ENCODE measurements at regions not wholly inside any gene's neighbourhood (a gene's known extent, or its start where the extent isn't known, plus 50 kb on each side); places are given as distances from the start of the nearest gene placed in this dataset.

DNA sequence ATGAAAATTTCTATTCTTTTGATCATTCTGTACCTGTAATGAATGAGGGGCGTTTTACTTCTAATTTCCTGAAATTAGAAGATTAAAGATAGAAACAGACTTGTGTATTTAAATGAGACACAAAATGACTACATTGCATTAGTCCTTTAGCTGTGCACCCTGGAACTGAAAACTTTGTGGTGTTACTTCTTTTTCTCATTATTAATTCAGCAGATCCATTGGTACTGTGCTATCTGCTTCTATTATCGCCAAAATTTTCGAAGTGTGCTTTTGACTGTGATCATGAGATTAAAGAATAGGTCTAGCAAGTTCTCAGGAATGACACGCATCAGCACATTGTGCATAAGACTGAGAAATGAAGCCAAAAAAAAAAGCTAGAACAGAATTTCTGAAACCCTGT lies 1938.9 kb upstream of the TENM3 start:
- Histone ChIP-seq H3K9ac (ENCODE audit: low read depth, low read length, poor library complexity) (no peak overlapping the region), H2BK5ac (ENCODE audit: low read length) (no peak overlapping the region)

DNA sequence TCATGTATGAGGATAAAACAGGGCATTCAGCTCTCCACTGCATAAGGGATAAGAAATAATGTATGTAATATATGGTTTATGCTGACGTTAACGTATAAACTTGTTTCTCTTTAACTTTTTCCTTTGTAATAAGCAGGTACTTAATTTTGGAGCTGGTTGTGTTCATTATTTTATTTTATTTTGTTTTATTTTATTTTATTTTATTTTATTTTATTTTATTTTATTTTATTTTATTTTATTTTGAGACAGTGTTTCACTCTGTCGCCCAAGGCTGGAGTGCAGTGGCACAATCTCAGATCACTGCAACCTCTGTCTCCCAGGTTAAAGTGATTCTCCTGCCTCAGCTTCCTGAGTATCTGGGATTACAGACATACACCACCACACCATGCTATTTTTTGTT lies 1932.6 kb upstream of the TENM3 start:
- H3K79me1 ChIP-seq (ENCODE audit: low read depth, low read length) = no peaks in the 10 kb centered on the region
- no peak overlapping the region for H3K4ac ChIP-seq (ENCODE audit: low read length)
- no peak for DNase-seq (ENCODE audit: low spot score)
- H3K9me3 ChIP-seq (replicated peaks in 1 of 2; ENCODE audit: control insufficient read depth in 2 of 2, insufficient read depth in 1 of 2, low read depth in 1 of 2, low read length in 2 of 2) = no peaks in the 10 kb centered on the region
- no peak overlapping the region for H3K27ac ChIP-seq (replicated peaks; ENCODE audit: low read length)
- H3K23ac ChIP-seq (ENCODE audit: low read depth, low read length, poor library complexity) = no peak overlapping the region
- no peak overlapping the region for H3K4me2 ChIP-seq (ENCODE audit: insufficient read depth, low read length, poor library complexity, severe bottlenecking)
- no peak overlapping the region for H3K14ac ChIP-seq (ENCODE audit: low read length)
- no CpG with 5 or more reads among the region's 3 CpGs for WGBS, 2 donors (ENCODE audit: extremely low coverage in 2 of 2, insufficient read length in 2 of 2, insufficient replicate concordance in 1 of 2)
- no peak overlapping the region for H2BK120ac ChIP-seq (ENCODE audit: low read depth, low read length)
- H3K4me1 ChIP-seq (ENCODE audit: control insufficient read depth in 2 of 2, insufficient read depth in 1 of 2, low read depth in 1 of 2, low read length in 2 of 2) = no peaks in the 10 kb centered on the region
- H3K27me3 ChIP-seq (ENCODE audit: control insufficient read depth in 3 of 3, insufficient read depth in 3 of 3, low read depth in 1 of 3, low read length in 3 of 3) = no peaks in the 10 kb centered on the region
- no peak overlapping the region for H3K9ac ChIP-seq (ENCODE audit: low read depth, low read length, poor library complexity)
- no peak overlapping the region for H4K8ac ChIP-seq (ENCODE audit: low read depth, low read length)
- no peak overlapping the region for H3K4me3 ChIP-seq (ENCODE audit: low read length in 2 of 2)
- H3K18ac ChIP-seq (ENCODE audit: low read length) = no peak overlapping the region
- no peaks in the 10 kb centered on the region for H3K36me3 ChIP-seq (replicated peaks in 1 of 2; ENCODE audit: control insufficient read depth in 2 of 2, insufficient read depth in 2 of 2, low read length in 2 of 2)
- no peak overlapping the region for H2BK15ac ChIP-seq (ENCODE audit: low read length)
- no peak overlapping the region for H2BK5ac ChIP-seq (ENCODE audit: low read length)
- H2BK12ac ChIP-seq (ENCODE audit: low read length) = no peak overlapping the region
- no peak overlapping the region for H4K91ac ChIP-seq (ENCODE audit: low read depth, low read length, poor library complexity)
- H2AFZ ChIP-seq (ENCODE audit: low read length) = no peak overlapping the region
- H2AK5ac ChIP-seq (ENCODE audit: low read depth, low read length) = no peak overlapping the region

More for the DNA sequence above, 1938.9 kb upstream of the TENM3 start:
- no peak overlapping the region for H4K91ac ChIP-seq (ENCODE audit: low read depth, low read length, poor library complexity)
- no peaks in the 10 kb centered on the region for H3K79me1 ChIP-seq (ENCODE audit: low read depth, low read length)
- H3K4me3 ChIP-seq (ENCODE audit: low read length in 2 of 2) = no peak overlapping the region
- no peak overlapping the region for H3K14ac ChIP-seq (ENCODE audit: low read length)
- no peak overlapping the region for H3K18ac ChIP-seq (ENCODE audit: low read length)
- H2BK15ac ChIP-seq (ENCODE audit: low read length) = no peak overlapping the region
- H3K9me3 ChIP-seq (replicated peaks in 1 of 2; ENCODE audit: control insufficient read depth in 2 of 2, insufficient read depth in 1 of 2, low read depth in 1 of 2, low read length in 2 of 2) = no peaks in the 10 kb centered on the region
- H2AFZ ChIP-seq (ENCODE audit: low read length) = no peak overlapping the region
- no peak overlapping the region for H2BK120ac ChIP-seq (ENCODE audit: low read depth, low read length)
- H2AK5ac ChIP-seq (ENCODE audit: low read depth, low read length) = no peak overlapping the region
- no peaks in the 10 kb centered on the region for H3K4me1 ChIP-seq (ENCODE audit: control insufficient read depth in 2 of 2, insufficient read depth in 1 of 2, low read depth in 1 of 2, low read length in 2 of 2)
- no peak for DNase-seq (ENCODE audit: low spot score)
- no peak overlapping the region for H4K8ac ChIP-seq (ENCODE audit: low read depth, low read length)
- no peak overlapping the region for H3K27ac ChIP-seq (replicated peaks; ENCODE audit: low read length)
- no peak overlapping the region for H3K23ac ChIP-seq (ENCODE audit: low read depth, low read length, poor library complexity)
- H3K27me3 ChIP-seq (ENCODE audit: control insufficient read depth in 3 of 3, insufficient read depth in 3 of 3, low read depth in 1 of 3, low read length in 3 of 3) = no peaks in the 10 kb centered on the region
- H3K4me2 ChIP-seq (ENCODE audit: insufficient read depth, low read length, poor library complexity, severe bottlenecking) = no peak overlapping the region
- no peak overlapping the region for H3K4ac ChIP-seq (ENCODE audit: low read length)
- no peaks in the 10 kb centered on the region for H3K36me3 ChIP-seq (replicated peaks in 1 of 2; ENCODE audit: control insufficient read depth in 2 of 2, insufficient read depth in 2 of 2, low read length in 2 of 2)
- H2BK12ac ChIP-seq (ENCODE audit: low read length) = no peak overlapping the region
- WGBS, 2 donors (ENCODE audit: extremely low coverage in 2 of 2, insufficient read length in 2 of 2, insufficient replicate concordance in 1 of 2) = no CpG with 5 or more reads among the region's 4 CpGs

DNA sequence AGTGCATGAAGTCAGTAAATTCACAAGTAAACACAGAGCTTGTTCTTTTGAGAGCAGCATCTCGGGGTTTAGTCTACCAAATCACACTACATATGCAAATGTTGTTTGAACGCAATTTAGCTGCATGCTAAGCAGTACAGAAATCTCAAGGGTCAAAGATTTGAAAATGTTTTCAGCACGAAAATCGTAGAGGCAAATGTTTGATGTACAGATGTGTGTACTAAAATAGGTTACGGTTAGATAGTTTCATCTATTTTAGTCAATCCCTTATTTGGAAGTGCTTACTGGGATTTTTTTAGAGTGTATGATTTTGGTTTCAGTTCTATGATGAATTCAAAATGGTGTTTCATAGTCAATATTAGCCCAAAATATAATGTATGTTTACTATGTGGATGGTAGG lies 1928.2 kb upstream of the TENM3 start:
- no peak overlapping the region for H4K91ac ChIP-seq (ENCODE audit: low read depth, low read length, poor library complexity)
- no peak overlapping the region for H3K4me3 ChIP-seq (ENCODE audit: low read length in 2 of 2)
- H3K27me3 ChIP-seq (ENCODE audit: control insufficient read depth in 3 of 3, insufficient read depth in 3 of 3, low read depth in 1 of 3, low read length in 3 of 3) = no peaks in the 10 kb centered on the region
- no peaks in the 10 kb centered on the region for H3K79me1 ChIP-seq (ENCODE audit: low read depth, low read length)
- H3K36me3 ChIP-seq (replicated peaks in 1 of 2; ENCODE audit: control insufficient read depth in 2 of 2, insufficient read depth in 2 of 2, low read length in 2 of 2) = no peaks in the 10 kb centered on the region
- H4K8ac ChIP-seq (ENCODE audit: low read depth, low read length) = no peak overlapping the region
- H3K9ac ChIP-seq (ENCODE audit: low read depth, low read length, poor library complexity) = no peak overlapping the region
- no peak overlapping the region for H3K27ac ChIP-seq (replicated peaks; ENCODE audit: low read length)
- no peaks in the 10 kb centered on the region for H3K9me3 ChIP-seq (replicated peaks in 1 of 2; ENCODE audit: control insufficient read depth in 2 of 2, insufficient read depth in 1 of 2, low read depth in 1 of 2, low read length in 2 of 2)
- no peaks in the 10 kb centered on the region for H3K4me1 ChIP-seq (ENCODE audit: control insufficient read depth in 2 of 2, insufficient read depth in 1 of 2, low read depth in 1 of 2, low read length in 2 of 2)
- H2BK12ac ChIP-seq (ENCODE audit: low read length) = no peak overlapping the region
- H2BK120ac ChIP-seq (ENCODE audit: low read depth, low read length) = no peak overlapping the region
- H3K18ac ChIP-seq (ENCODE audit: low read length) = no peak overlapping the region
- H3K23ac ChIP-seq (ENCODE audit: low read depth, low read length, poor library complexity) = no peak overlapping the region
- H3K4me2 ChIP-seq (ENCODE audit: insufficient read depth, low read length, poor library complexity, severe bottlenecking) = no peak overlapping the region
- no peak overlapping the region for H2AFZ ChIP-seq (ENCODE audit: low read length)
- H2BK15ac ChIP-seq (ENCODE audit: low read length) = no peak overlapping the region
- no peak overlapping the region for H2BK5ac ChIP-seq (ENCODE audit: low read length)
- no peak for DNase-seq (ENCODE audit: low spot score)
- H3K14ac ChIP-seq (ENCODE audit: low read length) = no peak overlapping the region
- H3K4ac ChIP-seq (ENCODE audit: low read length) = no peak overlapping the region
- H2AK5ac ChIP-seq (ENCODE audit: low read depth, low read length) = no peak overlapping the region
- WGBS, 2 donors (ENCODE audit: extremely low coverage in 2 of 2, insufficient read length in 2 of 2, insufficient replicate concordance in 1 of 2) = no CpG with 5 or more reads among the region's 5 CpGs

DNA sequence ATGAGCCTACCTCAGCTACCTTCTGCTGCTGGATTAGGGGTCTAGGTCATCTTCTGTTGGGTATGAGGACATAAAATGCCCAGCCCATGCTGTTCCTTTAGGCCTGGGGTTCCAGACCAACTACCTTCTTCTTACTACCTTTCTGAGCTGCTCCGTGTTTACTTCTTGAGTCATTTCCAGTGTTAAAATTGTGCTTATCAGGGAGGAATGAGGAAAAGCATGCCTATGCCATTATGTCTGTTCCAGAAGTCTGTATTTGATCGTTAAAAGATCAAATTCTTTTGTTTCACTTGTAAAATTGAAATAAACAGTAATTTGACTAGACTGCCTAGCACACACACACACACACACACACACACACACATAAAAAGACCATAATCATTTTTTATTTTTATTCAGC lies 1912.7 kb upstream of the TENM3 start:
- Histone ChIP-seq H3K23ac (ENCODE audit: low read depth, low read length, poor library complexity) (no peak overlapping the region), H2BK15ac (ENCODE audit: low read length) (no peak overlapping the region), H3K14ac (ENCODE audit: low read length) (no peak overlapping the region), H2BK12ac (ENCODE audit: low read length) (no peak overlapping the region), H2BK5ac (ENCODE audit: low read length) (no peak overlapping the region), H3K9me3 (replicated peaks in 1 of 2; ENCODE audit: control insufficient read depth in 2 of 2, insufficient read depth in 1 of 2, low read depth in 1 of 2, low read length in 2 of 2) (peaks cover 0 to 2% of the 10 kb centered on the region in 2 donors), H3K79me1 (ENCODE audit: low read depth, low read length) (no peaks in the 10 kb centered on the region), H3K27me3 (ENCODE audit: control insufficient read depth in 3 of 3, insufficient read depth in 3 of 3, low read depth in 1 of 3, low read length in 3 of 3) (no peaks in the 10 kb centered on the region), H3K4me1 (ENCODE audit: control insufficient read depth in 2 of 2, insufficient read depth in 1 of 2, low read depth in 1 of 2, low read length in 2 of 2) (no peaks in the 10 kb centered on the region), H3K27ac (replicated peaks; ENCODE audit: low read length) (no peak overlapping the region), H2AK5ac (ENCODE audit: low read depth, low read length) (no peak overlapping the region), H4K91ac (ENCODE audit: low read depth, low read length, poor library complexity) (no peak overlapping the region), H3K4ac (ENCODE audit: low read length) (no peak overlapping the region), H3K4me2 (ENCODE audit: insufficient read depth, low read length, poor library complexity, severe bottlenecking) (no peak overlapping the region), H4K8ac (ENCODE audit: low read depth, low read length) (no peak overlapping the region), H3K36me3 (replicated peaks in 1 of 2; ENCODE audit: control insufficient read depth in 2 of 2, insufficient read depth in 2 of 2, low read length in 2 of 2) (no peaks in the 10 kb centered on the region), H3K9ac (ENCODE audit: low read depth, low read length, poor library complexity) (no peak overlapping the region), H3K4me3 (ENCODE audit: low read length in 2 of 2) (no peak overlapping the region), H2BK120ac (ENCODE audit: low read depth, low read length) (no peak overlapping the region), H3K18ac (ENCODE audit: low read length) (no peak overlapping the region), H2AFZ (ENCODE audit: low read length) (no peak overlapping the region)
- no CpG with 5 or more reads among the region's 2 CpGs for WGBS, 2 donors (ENCODE audit: extremely low coverage in 2 of 2, insufficient read length in 2 of 2, insufficient replicate concordance in 1 of 2)
- no peak for DNase-seq (ENCODE audit: low spot score)

Data from neuronal stem cell (in vitro differentiated cells).